Omental fat pad (tissue), 3 donors: ENCODE measurements at regions not wholly inside any gene's neighbourhood (a gene's known extent, or its start where the extent isn't known, plus 50 kb on each side); places are given as distances from the start of the nearest gene placed in this dataset.
"Not testable (repeated sequence)": the region's sequence is repeated elsewhere in the genome, so short reads cannot be mapped to it uniquely, and the experiment has no call there.

Experiments
- ATAC-seq: fragments of 150-250 bp; one replicate; pipeline ENCODE4 v1.9.1; 2016; ENCODE audit warnings: mild to moderate bottlenecking, moderate library complexity; ENCODE audit not compliant: low FRiP score
- DNase-seq: peaks from one replicate; pipeline ENCODE4 v3.0.0-alpha.2; 2019; ENCODE audit warnings: low spot score
- TF ChIP-seq, protein P1 (sequence below), 3 donors: fragments of 450-650 bp; IDR thresholded peaks; one replicate each; pipeline ENCODE4 v1.5.1; 2016 to 2017; ENCODE audit warnings: antibody characterized with exemption in 3 of 3, mild to moderate bottlenecking in 3 of 3, moderate library complexity in 2 of 3

DNA sequence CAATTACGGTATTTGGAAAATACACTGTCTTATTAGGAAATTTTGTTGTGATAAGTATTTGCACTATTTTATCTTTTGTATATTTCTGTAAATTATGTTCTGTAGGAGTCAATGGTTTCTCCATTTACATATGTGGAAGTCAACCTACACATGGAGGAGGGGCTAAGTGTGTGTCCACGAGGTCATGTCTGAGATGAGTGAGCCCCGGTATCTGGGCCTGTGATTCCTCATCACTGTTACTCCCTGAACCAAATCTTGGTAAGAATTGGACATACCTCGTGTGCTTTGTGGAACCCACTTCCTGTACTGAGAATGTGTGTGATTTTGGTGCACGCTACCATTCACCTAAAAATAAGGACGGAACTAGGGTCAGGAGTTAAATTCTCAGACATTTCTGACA is 1105.5 kb downstream of the TMEM121 start:
- DNase-seq (no peak), ATAC-seq (no peak)
- TF ChIP-seq, protein P1, sequence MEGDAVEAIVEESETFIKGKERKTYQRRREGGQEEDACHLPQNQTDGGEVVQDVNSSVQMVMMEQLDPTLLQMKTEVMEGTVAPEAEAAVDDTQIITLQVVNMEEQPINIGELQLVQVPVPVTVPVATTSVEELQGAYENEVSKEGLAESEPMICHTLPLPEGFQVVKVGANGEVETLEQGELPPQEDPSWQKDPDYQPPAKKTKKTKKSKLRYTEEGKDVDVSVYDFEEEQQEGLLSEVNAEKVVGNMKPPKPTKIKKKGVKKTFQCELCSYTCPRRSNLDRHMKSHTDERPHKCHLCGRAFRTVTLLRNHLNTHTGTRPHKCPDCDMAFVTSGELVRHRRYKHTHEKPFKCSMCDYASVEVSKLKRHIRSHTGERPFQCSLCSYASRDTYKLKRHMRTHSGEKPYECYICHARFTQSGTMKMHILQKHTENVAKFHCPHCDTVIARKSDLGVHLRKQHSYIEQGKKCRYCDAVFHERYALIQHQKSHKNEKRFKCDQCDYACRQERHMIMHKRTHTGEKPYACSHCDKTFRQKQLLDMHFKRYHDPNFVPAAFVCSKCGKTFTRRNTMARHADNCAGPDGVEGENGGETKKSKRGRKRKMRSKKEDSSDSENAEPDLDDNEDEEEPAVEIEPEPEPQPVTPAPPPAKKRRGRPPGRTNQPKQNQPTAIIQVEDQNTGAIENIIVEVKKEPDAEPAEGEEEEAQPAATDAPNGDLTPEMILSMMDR (IDR thresholded peaks at IDR 0.05), result no peak

DNA sequence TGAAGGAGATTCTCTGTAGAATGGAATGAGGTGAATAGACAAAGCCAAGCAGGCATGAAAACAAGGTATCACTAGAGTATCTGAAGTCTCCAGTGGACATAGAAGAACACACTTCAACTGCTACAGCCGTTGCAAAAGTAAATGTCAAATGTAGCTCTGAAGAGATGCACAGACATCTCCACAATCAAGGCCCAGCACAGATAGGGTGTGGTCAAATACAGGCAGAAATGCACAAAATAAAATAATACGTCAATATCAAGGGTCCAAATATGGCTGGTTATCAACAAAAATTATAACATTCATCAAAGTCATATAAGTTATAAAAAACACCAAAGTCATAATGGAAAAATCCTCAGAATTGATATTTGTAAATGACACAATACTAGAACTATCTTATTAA is 1107.3 kb downstream of the TMEM121 start:
- ATAC-seq (no peak), DNase-seq (no peak)
- TF ChIP-seq, protein P1 (IDR thresholded peaks at IDR 0.05), result no peak

DNA sequence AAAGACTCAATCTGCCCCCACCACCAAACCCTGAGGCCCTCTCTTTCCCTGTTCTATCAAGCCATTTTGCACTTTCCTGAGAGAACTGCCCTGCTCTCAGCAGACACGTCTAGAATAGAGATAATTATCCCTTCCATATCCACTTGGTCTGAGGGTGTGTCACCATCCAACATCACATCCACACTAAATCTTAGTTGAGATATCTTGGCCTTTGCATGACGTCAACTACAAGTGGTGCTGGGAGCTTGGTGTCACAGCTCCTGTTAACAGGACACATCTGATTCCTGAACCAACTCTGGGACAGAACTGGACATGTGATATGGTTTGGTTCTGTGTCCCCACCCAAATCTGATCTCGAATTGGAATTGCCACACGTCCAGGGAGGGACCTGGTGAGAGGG is 1109.2 kb downstream of the TMEM121 start:
- no peak for ATAC-seq
- no peak for DNase-seq
- TF ChIP-seq, protein P1 (IDR thresholded peaks at IDR 0.05), result no peak

DNA sequence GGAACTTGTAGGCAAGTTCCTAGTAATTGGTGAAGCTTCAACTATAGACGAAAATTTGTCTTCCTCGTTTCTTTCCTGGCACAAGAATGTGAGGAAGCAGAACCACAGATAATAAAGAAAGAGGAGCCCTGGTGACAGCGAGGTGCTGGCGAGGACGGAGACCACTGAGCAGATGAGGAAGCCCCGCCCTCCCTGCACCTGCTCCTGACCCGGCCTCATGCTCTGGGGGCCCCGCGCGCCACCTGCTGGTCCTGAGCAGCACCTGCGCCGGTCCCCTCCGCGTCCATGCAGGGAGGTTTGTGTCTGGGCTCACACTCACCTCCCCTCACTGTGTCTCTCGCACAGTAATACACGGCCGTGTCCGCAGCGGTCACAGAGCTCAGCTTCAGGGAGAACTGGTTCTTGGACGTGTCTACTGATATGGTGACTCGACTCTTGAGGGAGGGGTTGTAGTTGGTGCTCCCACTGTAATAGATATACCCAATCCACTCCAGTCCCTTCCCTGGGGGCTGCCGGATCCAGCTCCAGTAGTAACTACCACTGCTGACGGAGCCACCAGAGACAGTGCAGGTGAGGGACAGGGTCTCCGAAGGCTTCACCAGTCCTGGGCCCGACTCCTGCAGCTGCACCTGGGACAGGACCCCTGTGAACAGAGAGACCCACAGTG is 1112.5 kb downstream of the TMEM121 start:
- DNase-seq, ATAC-seq: not testable (repeated sequence)

DNA sequence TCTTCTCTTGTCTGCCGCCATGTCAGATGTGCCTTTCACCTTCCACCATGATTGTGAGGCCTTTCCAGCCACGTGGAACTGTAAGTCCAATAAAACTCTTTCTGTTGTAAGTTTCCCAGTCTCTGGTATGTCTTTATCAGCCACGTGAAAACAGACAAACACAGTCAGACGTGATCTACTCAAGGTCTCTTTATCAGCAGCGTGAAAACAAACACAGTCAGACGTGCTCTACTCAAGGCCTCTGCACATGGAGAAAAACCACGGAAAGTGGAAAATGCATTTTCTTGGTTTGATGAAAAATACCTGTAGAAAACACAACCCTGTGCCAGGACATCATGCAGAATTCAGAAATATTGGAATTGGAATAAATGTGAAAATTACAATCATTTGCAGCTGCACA is 1115.7 kb downstream of the TMEM121 start:
- ATAC-seq (no peak), DNase-seq (no peak)
- TF ChIP-seq, protein P1 (IDR thresholded peaks at IDR 0.05), result no peak

DNA sequence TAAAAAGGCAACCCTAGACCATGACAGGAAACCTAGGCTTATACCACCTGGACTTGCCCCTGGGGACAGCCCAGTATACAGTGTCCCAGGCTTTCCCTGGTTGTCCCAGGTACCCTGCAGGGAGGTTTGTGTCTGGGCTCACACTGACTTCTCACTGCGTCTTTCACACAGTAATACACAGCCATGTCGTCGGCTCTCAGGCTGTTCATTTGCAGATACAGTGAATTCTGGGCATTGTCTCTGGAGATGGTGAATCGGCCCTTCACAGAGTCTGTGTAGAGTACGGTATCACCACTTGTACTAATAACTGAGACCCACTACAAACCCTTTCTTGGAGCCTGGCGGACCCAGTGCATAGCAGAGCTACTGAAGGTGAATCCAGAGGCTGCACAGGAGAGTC is 1116.6 kb downstream of the TMEM121 start:
- DNase-seq, ATAC-seq: not testable (repeated sequence)

DNA sequence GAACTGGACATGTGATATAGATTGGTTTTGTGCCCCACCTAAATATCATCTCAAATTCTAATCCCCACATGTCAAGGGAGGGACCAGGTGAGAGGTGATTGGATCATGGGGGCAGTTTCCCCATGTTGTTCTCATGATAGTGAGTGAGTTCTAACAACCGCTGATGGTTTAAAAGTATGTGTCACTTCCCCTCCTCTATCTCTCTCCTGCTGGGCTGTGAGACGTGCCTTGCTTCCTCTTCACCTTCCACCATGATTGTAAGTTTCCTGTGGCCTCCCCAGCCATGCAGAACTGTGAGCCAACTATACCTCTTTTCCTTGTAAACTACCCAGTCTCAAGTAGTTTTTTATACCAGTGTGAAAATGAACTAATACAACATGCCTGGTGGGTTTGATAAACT is 1122.5 kb downstream of the TMEM121 start:
- not testable (repeated sequence) for ATAC-seq, DNase-seq

DNA sequence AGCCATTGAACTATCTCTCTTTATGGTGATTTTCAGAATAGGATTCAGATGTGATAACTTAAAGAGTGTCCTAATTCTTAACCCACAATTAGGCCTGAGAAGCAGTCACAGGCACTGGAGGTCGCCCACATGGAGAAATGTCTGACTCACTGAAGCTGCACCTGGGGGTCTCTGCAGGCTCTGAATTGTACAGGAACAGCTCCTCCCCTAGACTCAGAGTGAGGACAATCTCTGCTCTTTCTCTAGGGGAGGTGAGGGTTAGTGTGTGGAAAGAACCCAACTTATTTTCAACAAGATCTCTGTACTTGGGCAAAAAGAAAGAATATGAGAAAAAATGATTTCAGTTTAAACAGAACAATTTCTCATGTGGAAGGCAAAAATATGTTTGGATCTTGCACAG is 1124.6 kb downstream of the TMEM121 start:
- TF ChIP-seq, protein P1 (IDR thresholded peaks at IDR 0.05), result no peak
- ATAC-seq (no peak), DNase-seq (no peak)

DNA sequence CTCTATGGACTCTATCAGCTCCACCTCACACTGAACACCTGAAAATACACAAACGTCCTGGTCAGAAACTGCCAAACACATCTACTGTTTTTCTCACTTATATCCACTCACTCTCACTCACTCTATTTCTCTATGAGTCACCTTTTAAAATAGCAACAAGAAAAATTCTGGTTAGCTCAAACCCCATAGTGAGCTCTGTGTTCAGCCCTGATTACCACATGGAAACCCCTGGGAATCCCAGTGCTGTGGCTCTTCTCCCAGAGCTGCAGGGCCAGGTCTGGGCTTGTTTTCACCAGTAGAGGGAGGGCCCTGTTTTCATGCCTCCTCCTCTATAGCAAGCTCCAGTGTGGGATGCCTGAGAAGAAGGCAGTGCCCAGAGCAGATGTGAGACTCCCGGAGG is 1126.1 kb downstream of the TMEM121 start:
- ATAC-seq, result no peak
- DNase-seq, result no peak
- TF ChIP-seq, protein P1 (IDR thresholded peaks at IDR 0.05), result no peak
